ENCODE measurements at regions not wholly inside any gene's neighbourhood (a gene's known extent, or its start where the extent isn't known, plus 50 kb on each side); places are given as distances from the start of the nearest gene placed in this dataset.

DNA sequence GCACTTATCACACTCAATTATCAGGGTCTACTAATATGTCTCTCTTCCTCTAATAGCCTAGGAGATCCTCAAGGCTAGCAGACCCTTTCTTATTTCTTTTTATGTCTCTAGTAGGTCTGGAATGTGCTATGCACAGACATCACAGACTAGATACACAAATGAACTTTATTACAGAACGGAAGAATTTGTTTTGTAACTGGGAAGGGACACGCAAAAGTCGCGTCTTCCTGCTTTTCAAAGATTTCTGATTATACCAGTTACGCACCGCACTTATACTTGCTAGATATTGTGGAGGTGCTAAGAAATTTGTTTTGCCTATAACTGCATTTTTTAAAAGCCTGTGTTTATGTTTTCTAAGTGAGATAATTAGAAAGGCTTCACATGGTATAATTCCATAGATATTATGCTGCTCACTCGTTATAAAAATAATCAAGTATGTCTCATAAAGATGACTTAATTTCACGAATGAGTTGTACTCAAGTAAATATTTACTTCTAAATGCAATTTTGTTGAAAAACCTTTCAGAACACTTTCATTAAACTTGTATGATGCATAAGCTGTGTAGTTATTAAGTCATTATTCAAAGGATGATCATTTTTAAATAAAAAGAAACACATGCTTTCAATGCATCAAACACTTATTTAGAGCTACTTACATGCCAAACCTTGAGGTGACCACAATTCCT is 662.6 kb downstream of the ACTL7B start:
- Histone ChIP-seq H3K27me3 (ENCODE audit: control insufficient read depth, extremely low read depth, insufficient read depth, low read length) (no peaks in the 10 kb centered on the region), H2AFZ (ENCODE audit: control insufficient read depth, low read length) (no peak overlapping the region), H3K4me3 (ENCODE audit: control insufficient read depth in 2 of 3, extremely low read depth in 1 of 3, insufficient read depth in 2 of 3, low read depth in 1 of 3, low read length in 3 of 3) (no peak overlapping the region), H4K20me1 (ENCODE audit: control insufficient read depth, extremely low read depth, insufficient read depth, low read length) (no peaks in the 10 kb centered on the region), H3K9me1 (ENCODE audit: control insufficient read depth, extremely low read depth, insufficient read depth, low read length) (no peaks in the 10 kb centered on the region), H3K79me2 (ENCODE audit: control insufficient read depth, insufficient read depth, low read length) (no peaks in the 10 kb centered on the region), H3K27ac (ENCODE audit: control insufficient read depth, insufficient read depth, low read length) (no peak overlapping the region), H3K9ac (ENCODE audit: control insufficient read depth, extremely low read depth, insufficient read depth, low read length) (no peak overlapping the region), H3K4me1 (ENCODE audit: control insufficient read depth, extremely low read depth, insufficient read depth, low read length) (no peaks in the 10 kb centered on the region), H3K4me2 (ENCODE audit: control insufficient read depth, extremely low read depth, insufficient read depth, low read depth, low read length) (no peak overlapping the region), H3K9me3 (ENCODE audit: control insufficient read depth, low read depth, low read length) (no peaks in the 10 kb centered on the region), H3K36me3 (ENCODE audit: control insufficient read depth in 2 of 2, extremely low read depth in 1 of 2, insufficient read depth in 2 of 2, low read length in 2 of 2) (no peaks in the 10 kb centered on the region)
- no peak for DNase-seq (ENCODE audit: low read depth, low spot score)
- no peak for TF ChIP-seq EZH2 (IDR thresholded peaks at IDR 0.05; ENCODE audit: low read length)
- TF ChIP-seq, protein P1, sequence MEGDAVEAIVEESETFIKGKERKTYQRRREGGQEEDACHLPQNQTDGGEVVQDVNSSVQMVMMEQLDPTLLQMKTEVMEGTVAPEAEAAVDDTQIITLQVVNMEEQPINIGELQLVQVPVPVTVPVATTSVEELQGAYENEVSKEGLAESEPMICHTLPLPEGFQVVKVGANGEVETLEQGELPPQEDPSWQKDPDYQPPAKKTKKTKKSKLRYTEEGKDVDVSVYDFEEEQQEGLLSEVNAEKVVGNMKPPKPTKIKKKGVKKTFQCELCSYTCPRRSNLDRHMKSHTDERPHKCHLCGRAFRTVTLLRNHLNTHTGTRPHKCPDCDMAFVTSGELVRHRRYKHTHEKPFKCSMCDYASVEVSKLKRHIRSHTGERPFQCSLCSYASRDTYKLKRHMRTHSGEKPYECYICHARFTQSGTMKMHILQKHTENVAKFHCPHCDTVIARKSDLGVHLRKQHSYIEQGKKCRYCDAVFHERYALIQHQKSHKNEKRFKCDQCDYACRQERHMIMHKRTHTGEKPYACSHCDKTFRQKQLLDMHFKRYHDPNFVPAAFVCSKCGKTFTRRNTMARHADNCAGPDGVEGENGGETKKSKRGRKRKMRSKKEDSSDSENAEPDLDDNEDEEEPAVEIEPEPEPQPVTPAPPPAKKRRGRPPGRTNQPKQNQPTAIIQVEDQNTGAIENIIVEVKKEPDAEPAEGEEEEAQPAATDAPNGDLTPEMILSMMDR (optimal IDR thresholded peaks at IDR 0.05 in 1 of 3, IDR thresholded peaks at IDR 0.05 in 1 of 3, conservative IDR thresholded peaks at IDR 0.05 in 1 of 3; ENCODE audit: extremely low read depth in 1 of 3, insufficient read depth in 2 of 3, low read length in 3 of 3): no peak
- dilution Hi-C loops (cut with MboI; ENCODE audit: extremely low pct_ligation_motif_present, low sequenced_read_pairs): no loop called here
- no peak for FAIRE-seq

DNA sequence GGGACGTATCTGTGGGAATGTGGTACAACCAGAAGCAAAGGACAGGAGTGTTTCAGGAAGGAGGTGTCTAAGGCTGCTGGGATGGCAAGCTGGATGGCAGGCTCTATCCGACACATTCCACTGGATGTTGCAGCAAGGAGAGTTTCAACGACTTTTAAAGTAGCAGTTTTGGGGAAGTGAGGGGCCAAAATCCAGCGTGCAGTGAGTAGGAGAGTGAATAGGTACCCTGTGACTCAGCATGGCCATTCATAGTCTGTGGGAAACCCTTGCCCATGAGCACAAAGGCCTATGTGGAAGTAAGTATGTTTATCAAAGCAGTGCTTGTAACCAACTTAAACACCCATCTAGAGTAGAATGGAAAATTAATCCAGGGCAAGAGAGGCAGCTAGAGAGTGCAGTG is 664.7 kb downstream of the ACTL7B start:
- TF ChIP-seq, protein P1 (optimal IDR thresholded peaks at IDR 0.05 in 1 of 3, IDR thresholded peaks at IDR 0.05 in 1 of 3, conservative IDR thresholded peaks at IDR 0.05 in 1 of 3; ENCODE audit: extremely low read depth in 1 of 3, insufficient read depth in 2 of 3, low read length in 3 of 3): no peak
- TF ChIP-seq EZH2 (IDR thresholded peaks at IDR 0.05; ENCODE audit: low read length): no peak
- Histone ChIP-seq H3K4me2 (ENCODE audit: control insufficient read depth, extremely low read depth, insufficient read depth, low read depth, low read length) (no peak overlapping the region), H3K4me3 (ENCODE audit: control insufficient read depth in 2 of 3, extremely low read depth in 1 of 3, insufficient read depth in 2 of 3, low read depth in 1 of 3, low read length in 3 of 3) (no peak overlapping the region), H2AFZ (ENCODE audit: control insufficient read depth, low read length) (no peak overlapping the region), H3K4me1 (ENCODE audit: control insufficient read depth, extremely low read depth, insufficient read depth, low read length) (no peaks in the 10 kb centered on the region), H3K27me3 (ENCODE audit: control insufficient read depth, extremely low read depth, insufficient read depth, low read length) (no peaks in the 10 kb centered on the region), H3K9me1 (ENCODE audit: control insufficient read depth, extremely low read depth, insufficient read depth, low read length) (no peaks in the 10 kb centered on the region), H3K9me3 (ENCODE audit: control insufficient read depth, low read depth, low read length) (no peaks in the 10 kb centered on the region), H4K20me1 (ENCODE audit: control insufficient read depth, extremely low read depth, insufficient read depth, low read length) (no peaks in the 10 kb centered on the region), H3K79me2 (ENCODE audit: control insufficient read depth, insufficient read depth, low read length) (no peaks in the 10 kb centered on the region), H3K9ac (ENCODE audit: control insufficient read depth, extremely low read depth, insufficient read depth, low read length) (no peak overlapping the region), H3K36me3 (ENCODE audit: control insufficient read depth in 2 of 2, extremely low read depth in 1 of 2, insufficient read depth in 2 of 2, low read length in 2 of 2) (no peaks in the 10 kb centered on the region), H3K27ac (ENCODE audit: control insufficient read depth, insufficient read depth, low read length) (no peak overlapping the region)
- no peak for FAIRE-seq
- no peak for DNase-seq (ENCODE audit: low read depth, low spot score)
- dilution Hi-C loops (cut with MboI; ENCODE audit: extremely low pct_ligation_motif_present, low sequenced_read_pairs): no loop called here

All from keratinocyte (primary cell).